Ectodermal cell (in vitro differentiated cells): ENCODE measurements at regions not wholly inside any gene's neighbourhood (a gene's known extent, or its start where the extent isn't known, plus 50 kb on each side); places are given as distances from the start of the nearest gene placed in this dataset.
"Not testable (repeated sequence)": the region's sequence is repeated elsewhere in the genome, so short reads cannot be mapped to it uniquely, and the experiment has no call there.

Experiments
- H3K27ac ChIP-seq: 2 replicates; pipeline ENCODE4 v1.7.0; 2013; ENCODE audit warnings: mild to moderate bottlenecking, low read depth, low read length; ENCODE audit not compliant: insufficient read depth, poor library complexity, severe bottlenecking
- H3K27me3 ChIP-seq: 2 replicates; pipeline ENCODE4 v1.7.0; 2013; ENCODE audit warnings: mild to moderate bottlenecking, low read length; ENCODE audit not compliant: insufficient read depth, control insufficient read depth, poor library complexity, severe bottlenecking
- H3K36me3 ChIP-seq: one replicate; pipeline ENCODE4 v1.7.0; 2013; ENCODE audit warnings: low read length; ENCODE audit not compliant: control insufficient read depth, insufficient read depth
- H3K4me1 ChIP-seq: one replicate; pipeline ENCODE4 v1.7.0; 2013; ENCODE audit warnings: low read length; ENCODE audit not compliant: control insufficient read depth, insufficient read depth
- H3K4me3 ChIP-seq: 2 replicates; pipeline ENCODE4 v1.7.0; 2013; ENCODE audit warnings: low read depth, low read length, control low read depth; ENCODE audit not compliant: insufficient read depth
- H3K9me3 ChIP-seq: 2 replicates; pipeline ENCODE4 v1.7.0; 2013; ENCODE audit warnings: mild to moderate bottlenecking, low read length, moderate library complexity; ENCODE audit not compliant: control insufficient read depth
- WGBS, 2 experiments: methylation state at CpG; one replicate each; pipeline ENCODE4 v1.1.7; 2013; ENCODE audit warnings: missing lambda C conversion rate in 2 of 2; 5-methylcytosine and 5-hydroxymethylcytosine counted together

GRCh38 chr1:182170891-182171461 is 109.5 kb upstream of the ZNF648 start:
- Histone ChIP-seq H3K27me3 (no peaks in the 10 kb centered on the region), H3K4me1 (no peaks in the 10 kb centered on the region), H3K27ac (no peak overlapping the region), H3K4me3 (no peak overlapping the region), H3K36me3 (no peaks in the 10 kb centered on the region), H3K9me3 (no peaks in the 10 kb centered on the region)
- WGBS, 2 experiments: 93 to 97% methylated on average over 7 of the region's 7 CpGs

GRCh38 chr1:182169203-182169602 is 107.7 kb upstream of the ZNF648 start:
- H3K27me3 ChIP-seq: no peaks in the 10 kb centered on the region
- 71 to 72% methylated on average over 9 of the region's 9 CpGs for WGBS, 2 experiments
- no peak overlapping the region for H3K27ac ChIP-seq
- H3K4me3 ChIP-seq: no peak overlapping the region
- no peaks in the 10 kb centered on the region for H3K36me3 ChIP-seq
- no peaks in the 10 kb centered on the region for H3K4me1 ChIP-seq
- no peaks in the 10 kb centered on the region for H3K9me3 ChIP-seq

GRCh38 chr1:182166750-182167149 is 105.2 kb upstream of the ZNF648 start:
- WGBS, 2 experiments: 92 to 100% methylated on average over 1 of the region's 1 CpG
- Histone ChIP-seq H3K27me3 (no peaks in the 10 kb centered on the region), H3K9me3 (no peaks in the 10 kb centered on the region), H3K27ac (no peak overlapping the region), H3K36me3 (no peaks in the 10 kb centered on the region), H3K4me1 (no peaks in the 10 kb centered on the region), H3K4me3 (no peak overlapping the region)

- no peak overlapping the region for H3K27ac ChIP-seq
- no peaks in the 10 kb centered on the region for H3K36me3 ChIP-seq
- H3K4me3 ChIP-seq: no peak overlapping the region
- no peaks in the 10 kb centered on the region for H3K27me3 ChIP-seq
- H3K4me1 ChIP-seq: no peaks in the 10 kb centered on the region
- 95 to 97% methylated on average over 5 of the region's 5 CpGs for WGBS, 2 experiments
- H3K9me3 ChIP-seq: no peaks in the 10 kb centered on the region
Observed at GRCh38 chr1:182166321-182166720, 104.8 kb upstream of the ZNF648 start.

GRCh38 chr1:182164273-182164672 is 102.8 kb upstream of the ZNF648 start:
- no peaks in the 10 kb centered on the region for H3K36me3 ChIP-seq
- no peak overlapping the region for H3K4me3 ChIP-seq
- peaks cover 3% of the 10 kb centered on the region for H3K9me3 ChIP-seq
- no peaks in the 10 kb centered on the region for H3K27me3 ChIP-seq
- no peak overlapping the region for H3K27ac ChIP-seq
- no peaks in the 10 kb centered on the region for H3K4me1 ChIP-seq
- 91 to 94% methylated on average over 2 of the region's 2 CpGs for WGBS, 2 experiments

GRCh38 chr1:182163821-182164223 is 102.3 kb upstream of the ZNF648 start:
- H3K27ac ChIP-seq: no peak overlapping the region
- no peaks in the 10 kb centered on the region for H3K27me3 ChIP-seq
- 88 to 96% methylated on average over 5 of the region's 5 CpGs for WGBS, 2 experiments
- no peaks in the 10 kb centered on the region for H3K36me3 ChIP-seq
- H3K9me3 ChIP-seq: peaks cover 3% of the 10 kb centered on the region
- H3K4me3 ChIP-seq: no peak overlapping the region
- no peaks in the 10 kb centered on the region for H3K4me1 ChIP-seq

GRCh38 chr1:182159443-182159842 is 97.9 kb upstream of the ZNF648 start:
- Histone ChIP-seq H3K36me3 (no peaks in the 10 kb centered on the region), H3K4me3 (no peak overlapping the region), H3K4me1 (no peaks in the 10 kb centered on the region), H3K27ac (no peak overlapping the region), H3K9me3 (peaks cover 3% of the 10 kb centered on the region), H3K27me3 (no peaks in the 10 kb centered on the region)

GRCh38 chr1:182157187-182157586 is 95.7 kb upstream of the ZNF648 start:
- 90 to 91% methylated on average over 2 of the region's 2 CpGs for WGBS, 2 experiments
- Histone ChIP-seq H3K36me3 (no peaks in the 10 kb centered on the region), H3K4me3 (no peak overlapping the region), H3K9me3 (peaks cover 3% of the 10 kb centered on the region), H3K4me1 (no peaks in the 10 kb centered on the region), H3K27ac (no peak overlapping the region), H3K27me3 (no peaks in the 10 kb centered on the region)

- H3K9me3 ChIP-seq, H3K27me3 ChIP-seq, H3K36me3 ChIP-seq, H3K4me3 ChIP-seq, H3K4me1 ChIP-seq, H3K27ac ChIP-seq: not testable (repeated sequence)
- WGBS, 2 experiments: no CpG with 5 or more reads among the region's 1 CpG
Observed at GRCh38 chr1:182154425-182154824, 92.9 kb upstream of the ZNF648 start.

- H3K27me3 ChIP-seq: no peaks in the 10 kb centered on the region
- H3K36me3 ChIP-seq: no peaks in the 10 kb centered on the region
- H3K4me1 ChIP-seq: peaks cover 11% of the 10 kb centered on the region
- H3K4me3 ChIP-seq: no peak overlapping the region
- 76 to 79% methylated on average over 5 to 6 of the region's 6 CpGs for WGBS, 2 experiments
- no peaks in the 10 kb centered on the region for H3K9me3 ChIP-seq
- H3K27ac ChIP-seq: no peak overlapping the region
Observed at GRCh38 chr1:182149411-182149965, 88.0 kb upstream of the ZNF648 start.

GRCh38 chr1:182147951-182148350 is 86.4 kb upstream of the ZNF648 start:
- no peak overlapping the region for H3K4me3 ChIP-seq
- H3K4me1 ChIP-seq: peaks cover 19% of the 10 kb centered on the region
- H3K27me3 ChIP-seq: no peaks in the 10 kb centered on the region
- H3K36me3 ChIP-seq: no peaks in the 10 kb centered on the region
- H3K9me3 ChIP-seq: no peaks in the 10 kb centered on the region
- no peak overlapping the region for H3K27ac ChIP-seq
- 84 to 86% methylated on average over 5 of the region's 5 CpGs for WGBS, 2 experiments
